Kidney epithelial cell (primary cell): ENCODE measurements at regions not wholly inside any gene's neighbourhood (a gene's known extent, or its start where the extent isn't known, plus 50 kb on each side); places are given as distances from the start of the nearest gene placed in this dataset.

Experiments
- DNase-seq: peaks from one replicate; pipeline ENCODE4 v3.0.0-alpha.2; 2010; ENCODE audit warnings: low read depth
- H3K27me3 ChIP-seq: 2 replicates; pipeline ENCODE4 v1.6.0; 2011; ENCODE audit warnings: low read length; ENCODE audit not compliant: control insufficient read depth, insufficient read depth
- H3K36me3 ChIP-seq: 2 replicates; pipeline ENCODE4 v1.5.1; 2011; ENCODE audit warnings: low read length; ENCODE audit not compliant: control insufficient read depth, insufficient read depth
- H3K4me3 ChIP-seq: 2 replicates; pipeline ENCODE4 v1.5.1; 2011; ENCODE audit warnings: low read depth, mild to moderate bottlenecking, control low read depth, low read length
- CTCF ChIP-seq: IDR thresholded peaks from 2 replicates; pipeline ENCODE4 v1.5.1; 2011; ENCODE audit warnings: mild to moderate bottlenecking, moderate library complexity, low read length, control low read depth, inconsistent platforms; ENCODE audit not compliant: insufficient read depth, poor library complexity, severe bottlenecking

GRCh38 chr5:82674671-82675070 is 396.5 kb upstream of the RPS23 start:
- Histone ChIP-seq H3K4me3 (no peak overlapping the region), H3K27me3 (no peaks in the 10 kb centered on the region), H3K36me3 (no peaks in the 10 kb centered on the region)
- DNase-seq: no peak
- TF ChIP-seq CTCF: no peak

- DNase-seq: no peak
- Histone ChIP-seq H3K36me3 (no peaks in the 10 kb centered on the region), H3K27me3 (no peaks in the 10 kb centered on the region), H3K4me3 (no peak overlapping the region)
- TF ChIP-seq CTCF: no peak
These were observed 395.1 kb upstream of the RPS23 start for GRCh38 chr5:82673057-82673809.

GRCh38 chr5:82670692-82671091 is 392.5 kb upstream of the RPS23 start:
- Histone ChIP-seq H3K36me3 (no peaks in the 10 kb centered on the region), H3K4me3 (no peak overlapping the region), H3K27me3 (no peaks in the 10 kb centered on the region)
- no peak for DNase-seq
- no peak for TF ChIP-seq CTCF

GRCh38 chr5:82669720-82670119 is 391.6 kb upstream of the RPS23 start:
- Histone ChIP-seq H3K4me3 (no peak overlapping the region), H3K27me3 (no peaks in the 10 kb centered on the region), H3K36me3 (no peaks in the 10 kb centered on the region)
- TF ChIP-seq CTCF: no peak
- no peak for DNase-seq

GRCh38 chr5:82666312-82666711 is 388.2 kb upstream of the RPS23 start:
- DNase-seq: no peak
- no peak overlapping the region for H3K4me3 ChIP-seq
- no peak for TF ChIP-seq CTCF
- no peaks in the 10 kb centered on the region for H3K27me3 ChIP-seq
- no peaks in the 10 kb centered on the region for H3K36me3 ChIP-seq

- TF ChIP-seq CTCF: no peak
- no peaks in the 10 kb centered on the region for H3K27me3 ChIP-seq
- H3K36me3 ChIP-seq: no peaks in the 10 kb centered on the region
- H3K4me3 ChIP-seq: no peak overlapping the region
- DNase-seq: no peak
These were observed 386.6 kb upstream of the RPS23 start for GRCh38 chr5:82664732-82665131.
